ENCODE measurements at regions not wholly inside any gene's neighbourhood (a gene's known extent, or its start where the extent isn't known, plus 50 kb on each side); places are given as distances from the start of the nearest gene placed in this dataset.

DNA sequence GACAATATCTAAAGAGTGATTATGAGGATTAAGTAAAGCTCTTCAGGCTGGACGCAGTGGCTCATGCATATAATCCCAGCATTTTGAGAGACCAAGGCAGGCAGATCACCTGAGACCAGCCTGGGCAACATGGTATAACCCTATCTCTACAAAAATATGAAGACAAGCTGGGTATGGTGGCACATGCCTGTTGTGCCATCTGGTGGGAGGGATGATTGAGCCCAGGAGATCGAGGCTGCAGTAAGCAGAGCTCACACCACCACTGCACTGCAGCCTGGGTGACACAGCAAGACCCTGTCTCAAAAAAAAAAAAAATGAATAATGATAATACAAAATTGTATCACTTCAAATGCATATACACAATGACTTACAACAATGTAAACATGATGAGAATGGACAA, 195.6 kb upstream of the AUTS2 start:
- TF ChIP-seq, protein P1, sequence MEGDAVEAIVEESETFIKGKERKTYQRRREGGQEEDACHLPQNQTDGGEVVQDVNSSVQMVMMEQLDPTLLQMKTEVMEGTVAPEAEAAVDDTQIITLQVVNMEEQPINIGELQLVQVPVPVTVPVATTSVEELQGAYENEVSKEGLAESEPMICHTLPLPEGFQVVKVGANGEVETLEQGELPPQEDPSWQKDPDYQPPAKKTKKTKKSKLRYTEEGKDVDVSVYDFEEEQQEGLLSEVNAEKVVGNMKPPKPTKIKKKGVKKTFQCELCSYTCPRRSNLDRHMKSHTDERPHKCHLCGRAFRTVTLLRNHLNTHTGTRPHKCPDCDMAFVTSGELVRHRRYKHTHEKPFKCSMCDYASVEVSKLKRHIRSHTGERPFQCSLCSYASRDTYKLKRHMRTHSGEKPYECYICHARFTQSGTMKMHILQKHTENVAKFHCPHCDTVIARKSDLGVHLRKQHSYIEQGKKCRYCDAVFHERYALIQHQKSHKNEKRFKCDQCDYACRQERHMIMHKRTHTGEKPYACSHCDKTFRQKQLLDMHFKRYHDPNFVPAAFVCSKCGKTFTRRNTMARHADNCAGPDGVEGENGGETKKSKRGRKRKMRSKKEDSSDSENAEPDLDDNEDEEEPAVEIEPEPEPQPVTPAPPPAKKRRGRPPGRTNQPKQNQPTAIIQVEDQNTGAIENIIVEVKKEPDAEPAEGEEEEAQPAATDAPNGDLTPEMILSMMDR (IDR thresholded peaks at IDR 0.05; ENCODE audit: low read length), result no peak
- no peak for TF ChIP-seq EZH2 (optimal IDR thresholded peaks at IDR 0.05; ENCODE audit: low read depth, low read length)
